G401.6 (cell line): ENCODE measurements at regions not wholly inside any gene's neighbourhood (a gene's known extent, or its start where the extent isn't known, plus 50 kb on each side); places are given as distances from the start of the nearest gene placed in this dataset.

Experiments
- FAIRE-seq: peaks from 2 replicates; lab custom pipeline; 2012; peaks lifted over from hg19 to GRCh38; lab: Jason Lieb, UNC

GRCh38 chr4:132865458-132865857 lies 283.6 kb upstream of the PCDH10 start:
- no peak for FAIRE-seq

GRCh38 chr4:132865922-132866321 lies 283.2 kb upstream of the PCDH10 start:
- FAIRE-seq = no peak

- no peak for FAIRE-seq
These were observed 282.5 kb upstream of the PCDH10 start for GRCh38 chr4:132866616-132867015.

GRCh38 chr4:132893787-132894186 lies 255.3 kb upstream of the PCDH10 start:
- no peak for FAIRE-seq

GRCh38 chr4:132901224-132901623 lies 247.9 kb upstream of the PCDH10 start:
- no peak for FAIRE-seq

GRCh38 chr4:132910229-132910748 lies 238.8 kb upstream of the PCDH10 start:
- no peak for FAIRE-seq

- FAIRE-seq = no peak
These were observed 231.0 kb upstream of the PCDH10 start for GRCh38 chr4:132918096-132918495.

GRCh38 chr4:132923516-132923915 lies 225.6 kb upstream of the PCDH10 start:
- FAIRE-seq = no peak

GRCh38 chr4:132934911-132935310 lies 214.2 kb upstream of the PCDH10 start:
- FAIRE-seq = no peak

- FAIRE-seq = no peak
These were observed 193.9 kb upstream of the PCDH10 start for GRCh38 chr4:132955146-132955545.

GRCh38 chr4:132956962-132957361 lies 192.1 kb upstream of the PCDH10 start:
- FAIRE-seq = no peak

GRCh38 chr4:132958457-132959263 lies 190.4 kb upstream of the PCDH10 start:
- FAIRE-seq = no peak

GRCh38 chr4:132981611-132982010 lies 167.5 kb upstream of the PCDH10 start:
- no peak for FAIRE-seq

GRCh38 chr4:132982151-132982550 lies 166.9 kb upstream of the PCDH10 start:
- no peak for FAIRE-seq

GRCh38 chr4:132991111-132991510 lies 158.0 kb upstream of the PCDH10 start:
- no peak for FAIRE-seq

- FAIRE-seq = no peak
These were observed 156.4 kb upstream of the PCDH10 start for GRCh38 chr4:132992686-132993085.

GRCh38 chr4:132998585-132999230 lies 150.4 kb upstream of the PCDH10 start:
- no peak for FAIRE-seq

- FAIRE-seq = no peak
These were observed 149.1 kb upstream of the PCDH10 start for GRCh38 chr4:133000012-133000411.

GRCh38 chr4:133003169-133003568 lies 145.9 kb upstream of the PCDH10 start:
- no peak for FAIRE-seq

- FAIRE-seq = no peak
These were observed 134.5 kb upstream of the PCDH10 start for GRCh38 chr4:133014473-133015135.

GRCh38 chr4:133045288-133045687 lies 103.8 kb upstream of the PCDH10 start:
- no peak for FAIRE-seq

GRCh38 chr4:133046156-133046555 lies 102.9 kb upstream of the PCDH10 start:
- no peak for FAIRE-seq

- no peak for FAIRE-seq
These were observed 90.4 kb upstream of the PCDH10 start for GRCh38 chr4:133058701-133059100.
